ENCODE measurements at regions not wholly inside any gene's neighbourhood (a gene's known extent, or its start where the extent isn't known, plus 50 kb on each side); places are given as distances from the start of the nearest gene placed in this dataset.

- TF ChIP-seq, protein P1, sequence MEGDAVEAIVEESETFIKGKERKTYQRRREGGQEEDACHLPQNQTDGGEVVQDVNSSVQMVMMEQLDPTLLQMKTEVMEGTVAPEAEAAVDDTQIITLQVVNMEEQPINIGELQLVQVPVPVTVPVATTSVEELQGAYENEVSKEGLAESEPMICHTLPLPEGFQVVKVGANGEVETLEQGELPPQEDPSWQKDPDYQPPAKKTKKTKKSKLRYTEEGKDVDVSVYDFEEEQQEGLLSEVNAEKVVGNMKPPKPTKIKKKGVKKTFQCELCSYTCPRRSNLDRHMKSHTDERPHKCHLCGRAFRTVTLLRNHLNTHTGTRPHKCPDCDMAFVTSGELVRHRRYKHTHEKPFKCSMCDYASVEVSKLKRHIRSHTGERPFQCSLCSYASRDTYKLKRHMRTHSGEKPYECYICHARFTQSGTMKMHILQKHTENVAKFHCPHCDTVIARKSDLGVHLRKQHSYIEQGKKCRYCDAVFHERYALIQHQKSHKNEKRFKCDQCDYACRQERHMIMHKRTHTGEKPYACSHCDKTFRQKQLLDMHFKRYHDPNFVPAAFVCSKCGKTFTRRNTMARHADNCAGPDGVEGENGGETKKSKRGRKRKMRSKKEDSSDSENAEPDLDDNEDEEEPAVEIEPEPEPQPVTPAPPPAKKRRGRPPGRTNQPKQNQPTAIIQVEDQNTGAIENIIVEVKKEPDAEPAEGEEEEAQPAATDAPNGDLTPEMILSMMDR (IDR thresholded peaks at IDR 0.05): no peak
- TF ChIP-seq EZH2 (IDR thresholded peaks at IDR 0.05): no peak
- no peak for TF ChIP-seq EZH2phosphoT487 (IDR thresholded peaks at IDR 0.05)
These were observed 255.9 kb upstream of the SNX7 start for GRCh38 chr1:98405581-98406074.

Data from neural progenitor cell (in vitro differentiated cells).